HG02610 (cell line): ENCODE measurements at regions not wholly inside any gene's neighbourhood (a gene's known extent, or its start where the extent isn't known, plus 50 kb on each side); places are given as distances from the start of the nearest gene placed in this dataset.
"Not testable (repeated sequence)": the region's sequence is repeated elsewhere in the genome, so short reads cannot be mapped to it uniquely, and the experiment has no call there.

Source experiments
- ATAC-seq: cut with Tn5 transposase; IDR thresholded peaks from one replicate; pipeline ENCODE4 v1.9.1; 2021; ENCODE audit warnings: mild to moderate bottlenecking, moderate library complexity; ENCODE audit not compliant: unreplicated experiment

GRCh38 chr19:13712767-13713201 lies 51.5 kb upstream of the MRI1 start:
- ATAC-seq = no peak

GRCh38 chr19:13707915-13708314 lies 56.4 kb upstream of the MRI1 start:
- no peak for ATAC-seq

- ATAC-seq = no peak
Observed at GRCh38 chr19:13705928-13706447, 58.3 kb upstream of the MRI1 start.

DNA sequence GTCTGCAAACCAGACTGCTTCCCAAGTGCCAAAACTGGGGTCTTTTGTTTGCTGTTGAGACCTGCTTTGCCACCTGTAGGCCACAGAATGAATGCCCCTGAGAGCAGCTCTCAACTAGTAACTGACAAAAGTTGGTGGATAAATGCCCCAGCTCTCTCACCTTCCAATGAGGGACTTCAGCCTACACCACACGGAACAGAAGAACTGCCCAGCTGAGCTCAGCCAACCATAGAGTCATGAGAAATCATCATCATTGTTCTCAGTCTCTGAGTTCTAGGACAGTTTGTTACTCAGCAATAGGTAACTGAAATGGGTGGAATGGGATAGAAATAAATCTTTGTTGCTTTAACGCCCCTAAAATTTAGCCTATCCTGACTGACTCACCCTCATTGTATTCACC lies 59.1 kb upstream of the MRI1 start:
- ATAC-seq = no peak

DNA sequence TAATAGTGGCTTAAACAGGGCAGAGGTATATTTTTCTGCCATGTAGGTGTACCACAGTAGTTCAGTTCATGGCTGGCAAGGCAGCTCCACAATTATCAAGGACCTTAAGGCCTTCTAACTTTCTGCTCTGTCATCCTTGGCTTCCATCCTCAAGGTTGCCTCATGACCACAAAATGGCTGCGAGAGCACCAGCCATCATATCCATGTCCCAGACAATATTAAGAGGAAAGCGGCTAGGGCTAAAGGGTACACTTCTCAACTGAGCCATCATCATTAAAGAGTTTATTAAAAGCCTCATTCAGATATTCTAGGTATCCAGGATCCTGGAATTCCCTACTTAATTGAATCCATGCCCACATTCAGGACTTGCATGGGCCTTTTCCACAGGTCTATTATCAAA lies 62.7 kb upstream of the MRI1 start:
- no peak for ATAC-seq

- no peak for ATAC-seq
Observed at GRCh38 chr19:13700621-13701020, 63.7 kb upstream of the MRI1 start.

DNA sequence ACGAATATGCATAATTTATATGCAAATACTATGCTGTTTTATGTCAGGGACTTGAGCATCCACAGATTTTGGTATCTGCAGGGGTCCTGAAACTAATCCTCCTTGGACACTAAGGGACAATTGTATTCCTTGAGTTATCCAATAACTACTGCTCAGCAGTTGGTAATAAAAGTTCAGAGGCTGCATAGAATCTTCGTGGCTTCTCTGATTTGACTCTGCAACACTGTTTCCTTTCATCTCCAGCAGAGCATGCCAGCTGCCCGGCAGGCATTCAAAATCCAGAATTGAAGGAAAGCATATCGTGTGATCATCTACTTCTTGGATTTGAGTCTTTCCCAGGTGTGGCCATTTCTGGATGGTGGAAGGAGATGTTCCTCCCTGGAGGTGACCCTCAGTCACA lies 64.5 kb upstream of the MRI1 start:
- ATAC-seq = no peak

GRCh38 chr19:13696839-13697238 lies 67.5 kb upstream of the MRI1 start:
- no peak for ATAC-seq

DNA sequence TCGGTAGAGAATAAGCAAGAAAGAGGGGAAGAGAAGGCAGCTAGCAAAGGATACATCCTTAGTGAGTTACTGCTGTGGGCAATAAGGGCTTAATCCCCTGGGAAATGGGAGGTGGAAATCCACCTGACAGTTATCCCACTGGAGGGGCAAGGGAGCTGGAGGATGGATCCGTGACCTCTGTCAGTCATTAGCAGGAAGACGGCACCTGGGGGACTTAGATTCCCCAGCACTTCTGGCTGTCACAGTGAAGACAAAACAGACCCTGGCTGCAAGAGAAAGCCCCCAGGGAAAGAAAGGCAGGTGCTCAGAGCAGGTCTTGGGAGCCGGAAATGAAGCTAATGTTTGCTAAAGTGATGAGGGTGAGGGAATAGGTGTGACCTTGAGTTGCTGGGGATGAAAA lies 70.4 kb upstream of the MRI1 start:
- no peak for ATAC-seq

DNA sequence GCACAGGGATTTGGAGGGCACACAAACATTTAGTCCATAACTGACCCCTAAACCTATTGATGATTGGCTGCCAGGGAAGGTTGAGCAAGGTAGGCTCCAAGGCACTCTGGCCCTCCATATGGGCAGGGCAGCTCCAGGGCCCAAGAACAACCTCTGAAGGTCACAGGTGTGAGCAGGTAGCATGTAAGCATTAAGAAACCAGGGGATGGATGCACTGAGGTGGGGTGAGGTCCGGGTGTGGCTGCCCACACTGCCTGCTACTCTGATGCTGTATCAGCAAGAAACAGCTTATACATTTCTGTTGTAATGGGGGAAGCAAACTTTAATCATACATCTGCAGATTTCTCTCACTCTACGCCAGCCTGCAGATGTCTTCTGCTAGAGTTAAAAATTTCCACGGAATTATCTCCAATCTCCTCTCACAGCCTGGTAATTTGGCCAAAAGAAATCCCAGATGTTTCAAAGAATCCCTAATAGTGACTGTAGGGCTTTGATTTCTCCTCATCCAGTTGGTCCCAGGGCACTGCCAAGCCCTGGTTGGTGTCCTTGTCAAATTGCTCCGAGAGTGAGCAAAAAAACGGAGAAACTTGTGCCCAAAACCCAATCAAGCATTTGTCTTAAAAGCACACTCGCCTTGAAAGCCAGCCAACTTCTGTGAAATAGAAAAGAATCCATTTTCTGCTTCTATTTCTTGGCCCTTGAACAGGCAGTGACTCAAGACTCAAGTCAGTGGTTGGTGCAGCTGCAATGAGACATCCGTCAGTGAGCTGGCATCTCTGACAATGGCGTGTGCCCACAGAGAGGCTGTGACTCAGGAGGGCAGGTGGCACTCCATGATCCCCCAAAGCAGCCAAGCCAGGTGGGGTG lies 72.5 kb upstream of the MRI1 start:
- no peak for ATAC-seq

GRCh38 chr19:13689085-13689484 lies 75.2 kb upstream of the MRI1 start:
- no peak for ATAC-seq

DNA sequence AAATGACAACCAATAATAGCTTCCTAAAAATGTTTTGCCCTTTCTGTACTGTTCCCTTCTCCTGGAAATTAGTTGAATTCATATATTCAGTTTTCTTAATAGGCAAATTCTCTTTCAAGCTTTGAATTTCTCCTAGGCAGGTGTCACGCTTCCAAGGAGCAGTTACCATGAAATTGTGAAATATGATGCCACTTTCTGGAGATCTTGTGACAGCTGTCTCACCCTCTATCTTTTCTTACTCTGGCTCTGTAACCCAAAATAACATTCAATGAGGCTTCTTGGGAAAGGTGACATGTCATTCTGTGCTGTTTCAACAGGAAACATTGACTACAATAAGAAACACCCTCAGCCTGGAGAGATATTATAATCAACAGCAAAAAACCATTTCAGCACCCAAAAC lies 80.3 kb upstream of the MRI1 start:
- no peak for ATAC-seq

DNA sequence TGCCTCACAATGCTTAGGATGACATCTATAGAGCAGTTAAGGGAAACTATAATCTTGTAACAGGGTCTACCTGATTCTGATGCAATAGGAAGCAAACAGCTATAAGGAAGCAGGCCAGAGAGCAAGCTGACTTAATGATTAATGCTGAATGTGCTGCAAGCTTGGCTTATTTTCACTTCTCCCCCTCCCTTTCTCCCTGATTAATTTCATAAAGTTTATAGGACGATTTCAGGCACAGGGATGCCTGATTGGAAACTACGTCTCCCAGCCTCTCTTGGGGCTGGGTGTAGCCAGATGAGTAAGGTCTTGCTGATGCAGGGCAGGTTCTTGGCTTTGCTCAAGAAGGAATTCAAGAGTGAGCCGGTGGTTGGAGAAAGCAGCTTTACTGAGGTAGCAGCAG lies 82.8 kb upstream of the MRI1 start:
- ATAC-seq = no peak

GRCh38 chr19:13680708-13681360 lies 83.5 kb upstream of the MRI1 start:
- ATAC-seq = not testable (repeated sequence)

DNA sequence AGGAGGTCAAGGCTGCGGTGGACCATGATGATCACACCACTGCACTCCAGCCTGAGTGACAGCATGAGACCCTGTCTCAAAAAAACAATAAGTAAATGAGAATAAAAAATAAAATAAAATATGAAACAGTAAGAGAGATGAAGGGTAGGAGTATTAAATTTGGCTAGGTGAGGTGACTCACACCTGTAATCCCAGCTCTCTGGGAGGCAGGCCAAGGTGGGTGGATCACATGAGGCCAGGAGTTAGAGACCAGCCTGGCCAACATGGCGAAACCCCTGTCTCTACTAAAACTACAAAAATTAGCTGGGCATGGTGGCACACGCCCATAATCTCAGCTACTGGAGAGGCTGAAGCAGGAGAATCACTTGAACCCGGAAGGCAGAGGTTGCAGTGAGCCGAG lies 87.4 kb upstream of the MRI1 start:
- ATAC-seq = not testable (repeated sequence)

DNA sequence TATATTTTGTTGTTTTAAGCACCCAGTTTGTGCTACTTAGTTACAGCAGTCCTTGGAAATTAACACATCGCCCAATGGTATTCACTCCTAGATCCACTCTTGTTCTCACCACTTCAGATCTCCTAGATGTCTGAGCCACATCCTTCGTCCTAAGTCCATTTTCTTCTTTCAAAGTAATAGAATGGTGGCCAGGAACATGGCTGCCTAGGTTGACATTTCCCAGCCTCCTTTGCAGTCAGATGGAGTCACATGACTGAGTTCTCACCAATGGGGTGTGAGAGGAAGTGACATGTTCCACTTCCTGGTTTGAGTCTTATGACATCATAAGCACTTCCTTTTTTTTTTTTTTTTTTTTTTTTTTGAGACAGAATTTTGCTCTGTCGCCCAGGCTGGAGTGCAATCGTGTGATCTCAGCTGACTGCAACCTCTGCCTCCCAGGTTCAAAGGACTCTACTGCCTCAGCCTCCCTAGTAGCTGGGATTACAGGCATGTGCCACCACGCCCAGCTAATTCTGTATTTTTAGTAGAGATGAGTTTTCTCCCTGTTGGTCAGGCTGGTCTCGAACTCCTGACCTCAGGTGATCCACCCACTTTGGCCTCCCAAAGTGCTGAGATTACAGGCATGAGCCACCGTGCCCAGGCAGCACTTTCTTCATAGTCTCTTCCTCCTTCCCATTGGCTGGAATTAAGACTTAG lies 91.7 kb upstream of the MRI1 start:
- not testable (repeated sequence) for ATAC-seq

DNA sequence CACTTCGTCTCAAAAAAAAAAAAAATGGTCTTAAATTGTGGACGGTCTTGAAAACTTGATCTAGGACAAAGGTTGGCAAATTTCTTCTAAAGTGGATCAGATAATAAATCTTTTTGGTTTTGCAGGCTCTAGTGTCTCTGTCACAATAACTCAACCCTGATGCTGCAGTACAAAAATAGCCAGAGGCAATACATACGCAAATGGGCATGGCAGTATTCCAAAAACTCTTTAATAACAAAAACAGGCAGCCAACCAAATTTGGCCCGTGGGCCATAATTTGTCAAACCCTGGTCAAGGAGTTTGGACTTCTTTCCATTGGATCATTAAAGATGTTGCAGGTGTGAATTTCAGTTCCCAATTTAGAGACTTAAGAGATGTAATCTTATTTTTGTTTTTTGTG lies 93.5 kb upstream of the MRI1 start:
- ATAC-seq = no peak

GRCh38 chr19:13669780-13670355 lies 94.5 kb upstream of the MRI1 start:
- ATAC-seq = no peak

DNA sequence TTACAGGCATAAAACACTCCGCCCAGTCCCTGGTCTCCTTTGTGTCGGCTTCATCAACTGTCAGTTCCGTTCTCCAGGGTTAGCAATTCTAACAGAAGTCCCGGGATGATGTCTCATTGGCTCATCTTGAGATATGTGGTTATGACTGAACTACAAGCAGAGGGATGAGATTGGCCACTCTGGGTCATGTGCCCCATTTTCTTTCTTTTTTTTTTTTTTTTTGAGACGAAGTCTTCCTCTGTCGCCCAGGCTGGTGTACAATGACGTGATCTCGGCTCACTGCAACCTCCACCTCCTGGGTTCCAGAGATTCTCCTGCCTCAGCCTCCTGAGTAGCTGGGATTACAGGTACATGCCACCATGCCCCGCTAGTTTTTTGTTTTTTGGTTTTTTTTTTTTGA lies 95.4 kb upstream of the MRI1 start:
- no peak for ATAC-seq

DNA sequence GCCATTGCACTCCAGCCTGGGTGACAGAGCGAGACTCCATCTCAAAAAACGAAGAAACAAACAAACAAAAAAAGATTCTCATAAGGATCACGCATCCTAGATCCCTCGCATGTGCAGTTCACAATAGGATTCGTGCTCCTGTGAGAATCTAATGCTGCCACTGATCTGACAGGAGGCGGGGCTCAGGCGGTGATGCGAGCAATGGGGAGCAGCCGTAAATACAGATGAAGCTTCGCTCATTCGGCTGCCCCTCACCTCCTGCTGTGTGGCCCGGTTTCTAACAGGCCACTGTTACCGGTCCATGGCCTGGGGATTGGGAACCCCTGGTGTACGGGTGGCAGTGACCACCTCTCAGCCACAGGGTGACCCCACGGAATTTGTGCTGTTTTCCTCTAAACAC lies 98.2 kb upstream of the MRI1 start:
- ATAC-seq = no peak
